Spleen (tissue), 11 donors: ENCODE measurements at regions not wholly inside any gene's neighbourhood (a gene's known extent, or its start where the extent isn't known, plus 50 kb on each side); places are given as distances from the start of the nearest gene placed in this dataset.

Experiments used
- DNase-seq: peaks from one replicate; pipeline ENCODE4 v3.0.0-alpha.2; 2020
- H3K27ac ChIP-seq, 8 donors: fragments of 200-600 bp; sonication (generic) in 7 of 8; 1 replicate in 4 of 8; 2 replicates in 4 of 8; pipeline versions ENCODE4 v1.5.0 to v1.8.0; 2016 to 2021; ENCODE audit warnings: inconsistent platforms in 4 of 8, mild to moderate bottlenecking in 4 of 8, moderate library complexity in 1 of 8
- H3K27me3 ChIP-seq, 7 donors: fragments of 200-600 bp; sonication (generic) in 6 of 7; replicated peaks in 1 of 7; 1 replicate in 4 of 7; 2 replicates in 3 of 7; pipeline versions ENCODE4 v1.5.0 to v1.8.0; 2016 to 2021; ENCODE audit warnings: inconsistent platforms in 3 of 7, mild to moderate bottlenecking in 1 of 7
- H3K36me3 ChIP-seq, 6 donors: fragments of 200-600 bp; sonication (generic) in 5 of 6; 1 replicate in 4 of 6; 2 replicates in 2 of 6; pipeline versions ENCODE4 v1.5.0 to v1.8.0; 2016 to 2021; ENCODE audit warnings: inconsistent platforms in 2 of 6
- H3K4me1 ChIP-seq, 6 donors: fragments of 200-600 bp; sonication (generic) in 5 of 6; 1 replicate in 3 of 6; 2 replicates in 3 of 6; pipeline versions ENCODE4 v1.5.0 to v1.8.0; 2016 to 2021; ENCODE audit warnings: inconsistent platforms in 3 of 6
- H3K4me3 ChIP-seq, 8 donors: fragments of 200-600 bp; sonication (generic) in 7 of 8; 1 replicate in 4 of 8; 2 replicates in 4 of 8; pipeline versions ENCODE4 v1.5.0 to v1.8.0; 2016 to 2021; ENCODE audit warnings: inconsistent platforms in 4 of 8, mild to moderate bottlenecking in 4 of 8, moderate library complexity in 2 of 8
- H3K9me3 ChIP-seq, 8 donors: fragments of 200-600 bp; sonication (generic) in 7 of 8; 1 replicate in 4 of 8; 2 replicates in 4 of 8; pipeline versions ENCODE4 v1.5.0 to v1.8.0; 2016 to 2021; ENCODE audit warnings: inconsistent platforms in 4 of 8
- POLR2A ChIP-seq, 3 donors: fragments of 450-650 bp; IDR thresholded peaks; one replicate each; pipeline ENCODE4 v1.5.1; 2017; ENCODE audit warnings: antibody characterized with exemption in 3 of 3, mild to moderate bottlenecking in 1 of 3
- POLR2AphosphoS5 ChIP-seq, 3 donors: sonication (generic); formaldehyde crosslinking; IDR thresholded peaks; one replicate each; pipeline ENCODE4 v1.5.1; 2017; ENCODE audit warnings: antibody characterized with exemption in 3 of 3
- WGBS, 5 donors: extraction: QIAGEN DNeasy Blood & Tissue Kit in 3 of 5; methylation state at CpG; one replicate each; pipeline versions ENCODE4 v1.1.5 to v1.1.7; 2013 to 2018; 5-methylcytosine and 5-hydroxymethylcytosine counted together
- intact Hi-C: fragments of 100-400 bp; cut with DNase I; formaldehyde crosslinking; loops from one replicate; pipeline ENCODE4 v1.15.0; 2023; ENCODE audit warnings: low total_unique reads
- TF ChIP-seq, protein P1 (sequence below), 11 experiments: fragments of 200-600 bp in 7 of 11; fragments of 450-650 bp in 4 of 11; sonication (generic) in 4 of 11; IDR thresholded peaks in 8 of 11; conservative IDR thresholded peaks in 3 of 11; 1 replicate in 7 of 11; 2 replicates in 4 of 11; pipeline versions ENCODE4 v1.4.0 to v1.8.0; 2016 to 2021; ENCODE audit warnings: antibody characterized with exemption in 11 of 11, inconsistent platforms in 4 of 11, mild to moderate bottlenecking in 1 of 11
- donor health status: healthy with polysubstance abuse.
- donor health status: DM: no; HTN: no; CAD: no; lungs with moderate emphysema.
- donor health status: DM: no; HTN: no; CAD: no.
- donor health status: Bipolar disorder and iron deficiency.
- donor health status: healthy.
- donor health status: DM: no; HTN: no; CAD: no.
- donor health status: DM: yes; HTN: yes; CAD: no.

- Histone ChIP-seq H3K27me3 (no peaks in the 10 kb centered on the region), H3K36me3 (no peaks in the 10 kb centered on the region), H3K4me1 (no peaks in the 10 kb centered on the region), H3K4me3 (no peak overlapping the region), H3K9me3 (no peaks in the 10 kb centered on the region), H3K27ac (no peak overlapping the region)
- DNase-seq: no peak
- WGBS, 5 donors: 59 to 79% (median 65%) methylated on average over 7 to 8 of the region's 8 CpGs
- intact Hi-C loops: no loop called here
- TF ChIP-seq, protein P1, sequence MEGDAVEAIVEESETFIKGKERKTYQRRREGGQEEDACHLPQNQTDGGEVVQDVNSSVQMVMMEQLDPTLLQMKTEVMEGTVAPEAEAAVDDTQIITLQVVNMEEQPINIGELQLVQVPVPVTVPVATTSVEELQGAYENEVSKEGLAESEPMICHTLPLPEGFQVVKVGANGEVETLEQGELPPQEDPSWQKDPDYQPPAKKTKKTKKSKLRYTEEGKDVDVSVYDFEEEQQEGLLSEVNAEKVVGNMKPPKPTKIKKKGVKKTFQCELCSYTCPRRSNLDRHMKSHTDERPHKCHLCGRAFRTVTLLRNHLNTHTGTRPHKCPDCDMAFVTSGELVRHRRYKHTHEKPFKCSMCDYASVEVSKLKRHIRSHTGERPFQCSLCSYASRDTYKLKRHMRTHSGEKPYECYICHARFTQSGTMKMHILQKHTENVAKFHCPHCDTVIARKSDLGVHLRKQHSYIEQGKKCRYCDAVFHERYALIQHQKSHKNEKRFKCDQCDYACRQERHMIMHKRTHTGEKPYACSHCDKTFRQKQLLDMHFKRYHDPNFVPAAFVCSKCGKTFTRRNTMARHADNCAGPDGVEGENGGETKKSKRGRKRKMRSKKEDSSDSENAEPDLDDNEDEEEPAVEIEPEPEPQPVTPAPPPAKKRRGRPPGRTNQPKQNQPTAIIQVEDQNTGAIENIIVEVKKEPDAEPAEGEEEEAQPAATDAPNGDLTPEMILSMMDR (IDR thresholded peaks at IDR 0.05 in 8 of 11, conservative IDR thresholded peaks at IDR 0.05 in 3 of 11): no peak
- no peak for TF ChIP-seq POLR2A (IDR thresholded peaks at IDR 0.05)
- no peak for TF ChIP-seq POLR2AphosphoS5 (IDR thresholded peaks at IDR 0.05)
Observed at GRCh38 chr13:107367258-107367657, 799.3 kb upstream of the ARGLU1 start.

- intact Hi-C loops: no loop called here
- no peaks in the 10 kb centered on the region for H3K9me3 ChIP-seq
- no peaks in the 10 kb centered on the region for H3K36me3 ChIP-seq
- 68 to 73% (median 69%) methylated on average over 8 of the region's 8 CpGs for WGBS, 5 donors
- no peak for TF ChIP-seq POLR2A (IDR thresholded peaks at IDR 0.05)
- TF ChIP-seq POLR2AphosphoS5 (IDR thresholded peaks at IDR 0.05): no peak
- TF ChIP-seq, protein P1 (IDR thresholded peaks at IDR 0.05 in 8 of 11, conservative IDR thresholded peaks at IDR 0.05 in 3 of 11): no peak
- DNase-seq: no peak
- H3K4me3 ChIP-seq: no peak overlapping the region
- no peaks in the 10 kb centered on the region for H3K4me1 ChIP-seq
- no peaks in the 10 kb centered on the region for H3K27me3 ChIP-seq
- H3K27ac ChIP-seq: no peak overlapping the region
Observed at GRCh38 chr13:107365466-107366215, 797.7 kb upstream of the ARGLU1 start.

DNA sequence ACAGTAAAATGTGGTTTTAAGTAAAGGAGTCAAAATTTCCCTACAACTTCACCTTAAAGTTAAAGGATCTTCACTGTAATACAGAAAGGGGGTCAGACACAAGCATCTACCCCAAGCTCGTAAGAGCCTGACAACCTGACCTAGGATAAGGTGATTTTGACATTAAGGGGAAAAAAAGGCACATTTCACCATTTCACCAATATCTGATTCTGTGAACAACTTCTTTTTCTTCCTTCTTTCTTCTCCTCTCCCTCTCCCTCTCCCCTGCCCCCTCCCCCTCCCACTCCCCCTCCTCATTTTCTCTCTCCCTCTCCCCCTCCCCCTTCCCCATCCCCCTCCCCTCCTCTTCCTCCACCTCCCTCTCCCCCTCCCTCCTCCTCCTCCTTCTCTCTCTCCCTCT, 796.7 kb upstream of the ARGLU1 start:
- intact Hi-C loops: no loop called here
- no peak overlapping the region for H3K4me3 ChIP-seq
- H3K4me1 ChIP-seq: no peaks in the 10 kb centered on the region
- no peaks in the 10 kb centered on the region for H3K27me3 ChIP-seq
- TF ChIP-seq POLR2AphosphoS5 (IDR thresholded peaks at IDR 0.05) (no peak), POLR2A (IDR thresholded peaks at IDR 0.05) (no peak)
- TF ChIP-seq, protein P1 (IDR thresholded peaks at IDR 0.05 in 8 of 11, conservative IDR thresholded peaks at IDR 0.05 in 3 of 11): no peak
- DNase-seq: no peak
- no peaks in the 10 kb centered on the region for H3K36me3 ChIP-seq
- H3K9me3 ChIP-seq: no peaks in the 10 kb centered on the region
- WGBS, 5 donors: 33 to 86% (median 67%) methylated on average over 1 of the region's 1 CpG
- H3K27ac ChIP-seq: no peak overlapping the region

DNA sequence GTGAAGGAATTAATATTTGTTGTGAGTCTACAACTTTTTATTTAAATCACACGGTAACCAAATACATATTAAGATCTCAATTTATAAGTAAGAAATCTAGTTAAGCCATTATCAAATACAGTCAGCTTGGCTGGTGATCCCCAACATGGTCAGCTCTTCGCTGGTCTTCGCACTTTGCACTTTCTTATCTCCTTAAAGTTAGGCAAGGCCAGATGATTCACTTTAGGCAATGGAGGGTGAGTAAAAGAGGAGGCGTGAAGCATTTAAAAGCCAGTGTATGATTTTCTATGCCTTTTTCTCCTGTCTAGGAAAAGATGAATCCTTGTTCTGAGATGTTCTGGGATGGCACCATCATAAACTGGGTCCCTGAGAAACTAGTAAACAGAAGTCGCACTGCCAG, 793.7 kb upstream of the ARGLU1 start:
- intact Hi-C loops: no loop called here
- 73 to 95% (median 89%) methylated on average over 5 of the region's 5 CpGs for WGBS, 5 donors
- TF ChIP-seq, protein P1 (IDR thresholded peaks at IDR 0.05 in 8 of 11, conservative IDR thresholded peaks at IDR 0.05 in 3 of 11): no peak
- TF ChIP-seq POLR2AphosphoS5 (IDR thresholded peaks at IDR 0.05) (no peak), POLR2A (IDR thresholded peaks at IDR 0.05) (no peak)
- Histone ChIP-seq H3K27me3 (no peaks in the 10 kb centered on the region), H3K9me3 (no peaks in the 10 kb centered on the region), H3K4me1 (no peaks in the 10 kb centered on the region), H3K27ac (no peak overlapping the region), H3K36me3 (no peaks in the 10 kb centered on the region), H3K4me3 (no peak overlapping the region)
- DNase-seq: no peak
